ENCODE measurements at regions not wholly inside any gene's neighbourhood (a gene's known extent, or its start where the extent isn't known, plus 50 kb on each side); places are given as distances from the start of the nearest gene placed in this dataset.

- DNase-seq: no peak
- H3K4me1 ChIP-seq: no peaks in the 10 kb centered on the region
- TF ChIP-seq POLR2A (IDR thresholded peaks at IDR 0.05) (no peak), POLR2AphosphoS5 (IDR thresholded peaks at IDR 0.05) (no peak)
- TF ChIP-seq, protein P1, sequence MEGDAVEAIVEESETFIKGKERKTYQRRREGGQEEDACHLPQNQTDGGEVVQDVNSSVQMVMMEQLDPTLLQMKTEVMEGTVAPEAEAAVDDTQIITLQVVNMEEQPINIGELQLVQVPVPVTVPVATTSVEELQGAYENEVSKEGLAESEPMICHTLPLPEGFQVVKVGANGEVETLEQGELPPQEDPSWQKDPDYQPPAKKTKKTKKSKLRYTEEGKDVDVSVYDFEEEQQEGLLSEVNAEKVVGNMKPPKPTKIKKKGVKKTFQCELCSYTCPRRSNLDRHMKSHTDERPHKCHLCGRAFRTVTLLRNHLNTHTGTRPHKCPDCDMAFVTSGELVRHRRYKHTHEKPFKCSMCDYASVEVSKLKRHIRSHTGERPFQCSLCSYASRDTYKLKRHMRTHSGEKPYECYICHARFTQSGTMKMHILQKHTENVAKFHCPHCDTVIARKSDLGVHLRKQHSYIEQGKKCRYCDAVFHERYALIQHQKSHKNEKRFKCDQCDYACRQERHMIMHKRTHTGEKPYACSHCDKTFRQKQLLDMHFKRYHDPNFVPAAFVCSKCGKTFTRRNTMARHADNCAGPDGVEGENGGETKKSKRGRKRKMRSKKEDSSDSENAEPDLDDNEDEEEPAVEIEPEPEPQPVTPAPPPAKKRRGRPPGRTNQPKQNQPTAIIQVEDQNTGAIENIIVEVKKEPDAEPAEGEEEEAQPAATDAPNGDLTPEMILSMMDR (IDR thresholded peaks at IDR 0.05 in 8 of 11, conservative IDR thresholded peaks at IDR 0.05 in 3 of 11): no peak
- no peak overlapping the region for H3K4me3 ChIP-seq
- no peaks in the 10 kb centered on the region for H3K36me3 ChIP-seq
- H3K27ac ChIP-seq: no peak overlapping the region
- WGBS, 5 donors: 64 to 84% (median 69%) methylated on average over 5 of the region's 5 CpGs
- H3K9me3 ChIP-seq: no peaks in the 10 kb centered on the region
- no peaks in the 10 kb centered on the region for H3K27me3 ChIP-seq (replicated peaks in 1 of 7)
- intact Hi-C loops (cut with DNase I; ENCODE audit: low total_unique reads): no loop called here
These were observed 61.1 kb upstream of the TAS2R1 start for GRCh38 chr5:9691261-9691660.

- WGBS, 5 donors: 71 to 81% (median 76%) methylated on average over 8 of the region's 8 CpGs
- Histone ChIP-seq H3K9me3 (no peaks in the 10 kb centered on the region), H3K27ac (no peak overlapping the region), H3K4me3 (no peak overlapping the region), H3K4me1 (no peaks in the 10 kb centered on the region), H3K36me3 (no peaks in the 10 kb centered on the region), H3K27me3 (replicated peaks in 1 of 7) (no peaks in the 10 kb centered on the region)
- intact Hi-C loops (cut with DNase I; ENCODE audit: low total_unique reads): no loop called here
- DNase-seq: no peak
- TF ChIP-seq POLR2AphosphoS5 (IDR thresholded peaks at IDR 0.05) (no peak), POLR2A (IDR thresholded peaks at IDR 0.05) (no peak)
- TF ChIP-seq, protein P1 (IDR thresholded peaks at IDR 0.05 in 8 of 11, conservative IDR thresholded peaks at IDR 0.05 in 3 of 11): no peak
These were observed 60.6 kb upstream of the TAS2R1 start for GRCh38 chr5:9690751-9691150.

DNA sequence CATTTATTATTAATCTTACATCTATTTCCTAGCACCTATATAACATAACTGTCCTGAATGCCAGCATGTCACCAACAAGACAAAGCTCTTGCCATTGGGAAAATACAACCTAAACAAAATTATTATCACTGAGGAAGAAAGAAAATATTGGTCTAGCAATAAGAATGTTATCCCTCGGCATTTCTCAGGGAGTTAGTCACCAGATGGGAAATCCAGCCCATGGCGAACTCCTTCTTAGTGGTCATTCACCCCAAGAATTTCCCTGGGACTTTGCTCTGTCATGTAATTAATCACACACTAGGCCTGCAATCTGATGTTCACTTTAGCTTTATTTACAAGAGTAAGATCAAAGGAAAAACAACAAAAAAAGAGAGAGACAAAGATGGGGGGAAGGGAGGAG is 56.1 kb upstream of the TAS2R1 start:
- intact Hi-C loops (cut with DNase I; ENCODE audit: low total_unique reads): no loop called here
- H3K4me3 ChIP-seq: no peak overlapping the region
- no peak for DNase-seq
- no peaks in the 10 kb centered on the region for H3K9me3 ChIP-seq
- no peaks in the 10 kb centered on the region for H3K36me3 ChIP-seq
- H3K27ac ChIP-seq: no peak overlapping the region
- TF ChIP-seq POLR2AphosphoS5 (IDR thresholded peaks at IDR 0.05) (no peak), POLR2A (IDR thresholded peaks at IDR 0.05) (no peak)
- TF ChIP-seq, protein P1 (IDR thresholded peaks at IDR 0.05 in 8 of 11, conservative IDR thresholded peaks at IDR 0.05 in 3 of 11): no peak
- WGBS, 5 donors: 77 to 91% (median 82%) methylated on average over 2 of the region's 2 CpGs
- H3K4me1 ChIP-seq: no peaks in the 10 kb centered on the region
- no peaks in the 10 kb centered on the region for H3K27me3 ChIP-seq (replicated peaks in 1 of 7)

DNA sequence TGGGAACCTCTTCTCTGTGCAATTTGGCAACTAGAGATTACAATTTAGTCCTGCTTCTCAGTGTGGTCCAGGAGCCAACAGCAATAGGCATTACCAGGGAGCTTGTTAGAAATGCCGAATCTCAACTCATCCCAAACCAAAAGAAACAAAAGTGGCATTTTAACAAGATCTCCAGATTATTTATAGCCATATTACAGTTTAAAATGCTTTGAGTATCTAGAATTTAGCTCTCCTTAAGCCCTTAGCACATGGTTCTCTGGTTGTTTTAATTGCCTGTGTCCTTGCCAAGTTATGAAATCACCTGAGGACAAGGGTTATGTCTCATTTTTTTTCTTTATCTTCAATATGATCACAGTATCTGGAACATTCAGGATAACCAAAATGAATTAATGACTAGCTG is 51.6 kb upstream of the TAS2R1 start:
- peaks cover 0 to 31% (median 15%) of the 10 kb centered on the region in 8 donors for H3K9me3 ChIP-seq
- no peak overlapping the region for H3K4me3 ChIP-seq
- intact Hi-C loops (cut with DNase I; ENCODE audit: low total_unique reads): no loop called here
- H3K27me3 ChIP-seq (replicated peaks in 1 of 7): no peaks in the 10 kb centered on the region
- TF ChIP-seq POLR2AphosphoS5 (IDR thresholded peaks at IDR 0.05) (no peak), POLR2A (IDR thresholded peaks at IDR 0.05) (no peak)
- H3K27ac ChIP-seq: no peak overlapping the region
- H3K36me3 ChIP-seq: no peaks in the 10 kb centered on the region
- WGBS, 5 donors: 74 to 89% (median 78%) methylated on average over 1 of the region's 1 CpG
- no peaks in the 10 kb centered on the region for H3K4me1 ChIP-seq
- DNase-seq: no peak

Small RNAs in the stretch of these regions (small RNA-seq; reads per million reads assigned to genes)
- gene AC034229.5: 0 reads per million in 4 donors
- 0 reads per million in 4 donors for gene AC034229.6
- gene AC091905.3: 0 reads per million in 4 donors
- gene AC091905.4: 0 reads per million in 4 donors
- 0 to 0.07 (median 0) reads per million in 4 donors for gene RNA5SP177
